PC-3 (cell line): ENCODE measurements at regions not wholly inside any gene's neighbourhood (a gene's known extent, or its start where the extent isn't known, plus 50 kb on each side); places are given as distances from the start of the nearest gene placed in this dataset.
A peak's percentile ranks its signal among the peaks of the same experiment; 100 is the strongest.

Experiments
- ATAC-seq: fragments of 200-7000 bp; cut with Tn5 transposase; 2 replicates; pipeline ENCODE4 v1.9.1; 2020; ENCODE audit warnings: mild to moderate bottlenecking, moderate library complexity
- BruUV-seq: library from RNA; stranded (reverse); fragments of 400-500 nt; replicated peaks from 2 replicates; lab custom pipeline; 2021; lab: Mats Ljungman, UMichigan
- CTCF ChIA-PET: fragments of 300-600 bp; sonication (Branson Sonifier 250); formaldehyde crosslinking; loops from one replicate; lab custom pipeline; 2022; ENCODE audit warnings: antibody characterized with exemption; lab: Charles Lee
- POLR2A ChIA-PET: fragments of 300-600 bp; sonication (Branson Sonifier 250); formaldehyde crosslinking; loops from one replicate; lab custom pipeline; 2022; ENCODE audit warnings: antibody characterized with exemption; ENCODE audit not compliant: unreplicated experiment; lab: Charles Lee
- DNase-seq: peaks from one replicate; pipeline ENCODE4 v3.0.0-alpha.2; 2015
- H2AFZ ChIP-seq: fragments of 300-600 bp; sonication (generic); 2 replicates; pipeline ENCODE4 v1.6.0; 2016; ENCODE audit warnings: antibody characterized with exemption, low read length
- H3F3A ChIP-seq: fragments of 300-600 bp; sonication (generic); one replicate; pipeline ENCODE4 v1.6.0; 2017; ENCODE audit warnings: antibody characterized with exemption, low read length, control low read depth, mild to moderate bottlenecking; ENCODE audit not compliant: unreplicated experiment
- H3K27ac ChIP-seq: fragments of 300-600 bp; sonication (generic); 2 replicates; pipeline ENCODE4 v1.5.1; 2016; ENCODE audit warnings: mild to moderate bottlenecking, low read length
- H3K27me3 ChIP-seq: fragments of 300-600 bp; sonication (generic); 2 replicates; pipeline ENCODE4 v1.6.1; 2016; ENCODE audit warnings: low read length, mixed read lengths
- H3K36me3 ChIP-seq: fragments of 300-600 bp; sonication (generic); 2 replicates; pipeline ENCODE4 v1.6.1; 2016; ENCODE audit warnings: low read depth, mixed run types, low read length, mixed read lengths
- H3K4me1 ChIP-seq: fragments of 300-600 bp; sonication (generic); 2 replicates; pipeline ENCODE4 v1.5.1; 2016; ENCODE audit warnings: low read length; ENCODE audit not compliant: insufficient read depth
- H3K4me2 ChIP-seq: fragments of 300-600 bp; sonication (generic); 2 replicates; pipeline ENCODE4 v1.6.0; 2016; ENCODE audit warnings: low read length
- H3K4me3 ChIP-seq: fragments of 300-600 bp; sonication (generic); 2 replicates; pipeline ENCODE4 v1.5.1; 2016; ENCODE audit warnings: mild to moderate bottlenecking, low read length, mixed read lengths
- H3K79me2 ChIP-seq: fragments of 300-600 bp; sonication (generic); 2 replicates; pipeline ENCODE4 v1.6.1; 2017; ENCODE audit warnings: low read length, mixed read lengths
- H3K9ac ChIP-seq: fragments of 300-600 bp; sonication (generic); 2 replicates; pipeline ENCODE4 v1.6.0; 2016; ENCODE audit warnings: mild to moderate bottlenecking, low read length
- H3K9me2 ChIP-seq: fragments of 300-600 bp; sonication (generic); replicated peaks from 2 replicates; pipeline ENCODE4 v1.6.1; 2016; ENCODE audit warnings: mixed run types, low read length, mixed read lengths
- H3K9me3 ChIP-seq: fragments of 300-600 bp; sonication (generic); 2 replicates; pipeline ENCODE4 v1.6.1; 2016; ENCODE audit warnings: low read length, mixed read lengths
- H4K20me1 ChIP-seq: fragments of 300-600 bp; sonication (generic); 2 replicates; pipeline ENCODE4 v1.6.1; 2016; ENCODE audit warnings: low read length, mixed read lengths
- CTCF ChIP-seq: fragments of 300-600 bp; sonication (generic); conservative IDR thresholded peaks from 2 replicates; pipeline ENCODE4 v1.5.1; 2017; ENCODE audit warnings: antibody characterized with exemption, low read depth, mild to moderate bottlenecking, low read length
- EZH2 ChIP-seq: fragments of 300-600 bp; sonication (generic); IDR thresholded peaks from one replicate; pipeline ENCODE4 v1.6.1; 2017; ENCODE audit warnings: antibody characterized with exemption, mild to moderate bottlenecking, low read length; ENCODE audit not compliant: unreplicated experiment
- EZH2phosphoT487 ChIP-seq: fragments of 300-600 bp; sonication (generic); IDR thresholded peaks from 2 replicates; pipeline ENCODE4 v1.6.1; 2018; ENCODE audit warnings: mild to moderate bottlenecking, antibody characterized with exemption, low read length, borderline replicate concordance
- intact Hi-C: fragments of 100-400 bp; cut with micrococcal nuclease; formaldehyde crosslinking; loops from 2 replicates; pipeline ENCODE4 v1.9.0; 2023

- H3K27me3 ChIP-seq: peaks cover 49% of the 10 kb centered on the region
- ChIA-PET POLR2A (no interaction called here), CTCF (no interaction called here)
- H3K36me3 ChIP-seq: no peaks in the 10 kb centered on the region
- H3K79me2 ChIP-seq: no peaks in the 10 kb centered on the region
- no peaks in the 10 kb centered on the region for H3K9me2 ChIP-seq
- no peak overlapping the region for H2AFZ ChIP-seq
- no peak overlapping the region for H3K4me2 ChIP-seq
- H3K4me3 ChIP-seq: no peak overlapping the region
- no peak overlapping the region for H3K27ac ChIP-seq
- H3F3A ChIP-seq: no peaks in the 10 kb centered on the region
- H4K20me1 ChIP-seq: no peaks in the 10 kb centered on the region
- intact Hi-C loops: no loop called here
- DNase-seq: no peak
- no TSS peak for BruUV-seq
- TF ChIP-seq EZH2 (no peak), CTCF (no peak), EZH2phosphoT487 (no peak)
- H3K9me3 ChIP-seq: no peaks in the 10 kb centered on the region
- ATAC-seq: no peak
- no peak overlapping the region for H3K9ac ChIP-seq
- H3K4me1 ChIP-seq: no peaks in the 10 kb centered on the region
Observed at GRCh38 chr14:66043921-66044320, 442.2 kb upstream of the CCDC196 start.

GRCh38 chr14:66045572-66046021 lies 440.6 kb upstream of the CCDC196 start:
- H3K4me2 ChIP-seq: no peak overlapping the region
- H3K9me2 ChIP-seq: no peaks in the 10 kb centered on the region
- intact Hi-C loops: no loop called here
- ChIA-PET CTCF (no interaction called here), POLR2A (interaction anchor here (0.5 kb wide), 1 partner anchor 85 kb away, joined by 4 read pairs; no protein-coding TSS in a partner anchor)
- no TSS peak for BruUV-seq
- H3K9me3 ChIP-seq: no peaks in the 10 kb centered on the region
- no peaks in the 10 kb centered on the region for H3K79me2 ChIP-seq
- TF ChIP-seq EZH2phosphoT487 (no peak), CTCF (no peak), EZH2 (no peak)
- no peaks in the 10 kb centered on the region for H3K36me3 ChIP-seq
- no peak for ATAC-seq
- DNase-seq: no peak
- H3K27ac ChIP-seq: no peak overlapping the region
- H2AFZ ChIP-seq: 0 out of 2 replicates have a peak overlapping the region, but pooled peaks have one; percentile 23
- H3K27me3 ChIP-seq: peaks cover 46% of the 10 kb centered on the region
- no peaks in the 10 kb centered on the region for H4K20me1 ChIP-seq
- no peaks in the 10 kb centered on the region for H3F3A ChIP-seq
- no peaks in the 10 kb centered on the region for H3K4me1 ChIP-seq
- H3K9ac ChIP-seq: no peak overlapping the region
- H3K4me3 ChIP-seq: no peak overlapping the region

DNA sequence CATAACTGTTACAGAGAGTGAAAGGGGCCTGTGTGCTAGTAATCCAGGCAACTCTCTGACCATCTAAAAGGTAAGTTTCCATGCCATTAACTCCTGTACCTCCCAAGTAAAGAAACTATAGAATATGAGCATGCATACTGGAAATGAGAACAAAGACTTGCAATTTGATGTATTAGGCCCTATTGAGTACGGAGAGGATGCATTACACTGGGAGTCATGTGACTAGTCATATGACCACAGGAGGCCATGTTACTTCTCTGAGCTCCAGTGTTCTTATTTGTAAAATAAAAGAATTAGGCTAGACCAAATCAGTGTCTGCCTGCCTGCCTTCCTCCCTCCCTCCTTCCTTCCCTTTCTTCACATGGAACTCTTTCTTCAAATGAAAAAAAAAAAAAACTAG lies 440.1 kb upstream of the CCDC196 start:
- H3K79me2 ChIP-seq: no peaks in the 10 kb centered on the region
- H3K27ac ChIP-seq: no peak overlapping the region
- POLR2A ChIA-PET: interaction anchor here (0.5 kb wide), 2 partner anchors 13 to 85 kb away, joined by 3 to 4 read pairs; no protein-coding TSS in a partner anchor
- H4K20me1 ChIP-seq: no peaks in the 10 kb centered on the region
- no peaks in the 10 kb centered on the region for H3K4me1 ChIP-seq
- H3F3A ChIP-seq: no peaks in the 10 kb centered on the region
- H3K4me2 ChIP-seq: no peak overlapping the region
- no peak overlapping the region for H3K9ac ChIP-seq
- 0 out of 2 replicates have a peak overlapping the region, but pooled peaks have one; percentile 23 for H2AFZ ChIP-seq
- intact Hi-C loops: no loop called here
- no peaks in the 10 kb centered on the region for H3K36me3 ChIP-seq
- no peak overlapping the region for H3K4me3 ChIP-seq
- no peak for ATAC-seq
- CTCF ChIA-PET: no interaction called here
- DNase-seq: no peak
- BruUV-seq: no TSS peak
- no peaks in the 10 kb centered on the region for H3K9me2 ChIP-seq
- no peak for TF ChIP-seq CTCF
- TF ChIP-seq EZH2phosphoT487: no peak
- no peak for TF ChIP-seq EZH2
- peaks cover 46% of the 10 kb centered on the region for H3K27me3 ChIP-seq
- no peaks in the 10 kb centered on the region for H3K9me3 ChIP-seq
